ENCODE measurements at regions not wholly inside any gene's neighbourhood (a gene's known extent, or its start where the extent isn't known, plus 50 kb on each side); places are given as distances from the start of the nearest gene placed in this dataset.

DNA sequence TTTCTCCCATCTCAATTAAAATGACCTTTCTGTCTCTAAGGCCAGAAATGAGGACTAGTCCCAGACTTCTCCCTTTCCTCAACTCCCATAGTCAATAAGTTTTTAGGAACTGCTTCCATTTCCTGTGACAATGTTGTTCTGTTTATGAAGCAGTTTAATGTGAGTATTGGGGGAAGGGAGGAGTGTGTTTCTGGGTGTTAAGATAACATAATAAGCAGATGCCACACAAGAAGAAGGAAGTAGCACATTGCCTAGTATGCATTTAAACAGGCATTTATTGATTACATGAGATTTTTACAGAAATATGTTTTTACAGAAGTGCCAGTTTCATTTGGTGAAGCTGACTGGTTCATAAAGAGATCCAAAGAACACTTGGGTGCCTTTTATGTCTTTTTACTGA lies 65.6 kb upstream of the TNR start:
- TF ChIP-seq MAX (IDR thresholded peaks at IDR 0.05) (no peak), FOXM1 (IDR thresholded peaks at IDR 0.05; ENCODE audit: borderline replicate concordance, low read depth) (no peak), CEBPB (IDR thresholded peaks at IDR 0.05) (no peak), TAF1 (IDR thresholded peaks at IDR 0.05; ENCODE audit: low read depth) (no peak), YY1 (IDR thresholded peaks at IDR 0.05; ENCODE audit: low read depth) (no peak), TCF12 (IDR thresholded peaks at IDR 0.05; ENCODE audit: low read depth) (no peak), ZBTB7A (IDR thresholded peaks at IDR 0.05; ENCODE audit: low read depth) (no peak), EP300 (IDR thresholded peaks at IDR 0.05; ENCODE audit: borderline replicate concordance) (no peak), CREB1 (IDR thresholded peaks at IDR 0.05; ENCODE audit: low read depth) (no peak), NFIC (IDR thresholded peaks at IDR 0.05) (no peak), RAD21 (IDR thresholded peaks at IDR 0.05; ENCODE audit: low read depth) (no peak), EGR1 (IDR thresholded peaks at IDR 0.05) (no peak), TEAD4 (IDR thresholded peaks at IDR 0.05) (no peak)
- TF ChIP-seq, protein P1, sequence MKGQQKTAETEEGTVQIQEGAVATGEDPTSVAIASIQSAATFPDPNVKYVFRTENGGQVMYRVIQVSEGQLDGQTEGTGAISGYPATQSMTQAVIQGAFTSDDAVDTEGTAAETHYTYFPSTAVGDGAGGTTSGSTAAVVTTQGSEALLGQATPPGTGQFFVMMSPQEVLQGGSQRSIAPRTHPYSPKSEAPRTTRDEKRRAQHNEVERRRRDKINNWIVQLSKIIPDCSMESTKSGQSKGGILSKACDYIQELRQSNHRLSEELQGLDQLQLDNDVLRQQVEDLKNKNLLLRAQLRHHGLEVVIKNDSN (IDR thresholded peaks at IDR 0.05), result no peak
- TF ChIP-seq, protein P2, sequence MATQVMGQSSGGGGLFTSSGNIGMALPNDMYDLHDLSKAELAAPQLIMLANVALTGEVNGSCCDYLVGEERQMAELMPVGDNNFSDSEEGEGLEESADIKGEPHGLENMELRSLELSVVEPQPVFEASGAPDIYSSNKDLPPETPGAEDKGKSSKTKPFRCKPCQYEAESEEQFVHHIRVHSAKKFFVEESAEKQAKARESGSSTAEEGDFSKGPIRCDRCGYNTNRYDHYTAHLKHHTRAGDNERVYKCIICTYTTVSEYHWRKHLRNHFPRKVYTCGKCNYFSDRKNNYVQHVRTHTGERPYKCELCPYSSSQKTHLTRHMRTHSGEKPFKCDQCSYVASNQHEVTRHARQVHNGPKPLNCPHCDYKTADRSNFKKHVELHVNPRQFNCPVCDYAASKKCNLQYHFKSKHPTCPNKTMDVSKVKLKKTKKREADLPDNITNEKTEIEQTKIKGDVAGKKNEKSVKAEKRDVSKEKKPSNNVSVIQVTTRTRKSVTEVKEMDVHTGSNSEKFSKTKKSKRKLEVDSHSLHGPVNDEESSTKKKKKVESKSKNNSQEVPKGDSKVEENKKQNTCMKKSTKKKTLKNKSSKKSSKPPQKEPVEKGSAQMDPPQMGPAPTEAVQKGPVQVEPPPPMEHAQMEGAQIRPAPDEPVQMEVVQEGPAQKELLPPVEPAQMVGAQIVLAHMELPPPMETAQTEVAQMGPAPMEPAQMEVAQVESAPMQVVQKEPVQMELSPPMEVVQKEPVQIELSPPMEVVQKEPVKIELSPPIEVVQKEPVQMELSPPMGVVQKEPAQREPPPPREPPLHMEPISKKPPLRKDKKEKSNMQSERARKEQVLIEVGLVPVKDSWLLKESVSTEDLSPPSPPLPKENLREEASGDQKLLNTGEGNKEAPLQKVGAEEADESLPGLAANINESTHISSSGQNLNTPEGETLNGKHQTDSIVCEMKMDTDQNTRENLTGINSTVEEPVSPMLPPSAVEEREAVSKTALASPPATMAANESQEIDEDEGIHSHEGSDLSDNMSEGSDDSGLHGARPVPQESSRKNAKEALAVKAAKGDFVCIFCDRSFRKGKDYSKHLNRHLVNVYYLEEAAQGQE (IDR thresholded peaks at IDR 0.05; ENCODE audit: low read depth), result no peak

- TF ChIP-seq NFIC (IDR thresholded peaks at IDR 0.05), result no peak
- TF ChIP-seq EP300 (IDR thresholded peaks at IDR 0.05; ENCODE audit: borderline replicate concordance), result peak; percentile 29; the same call in 1 of the 2 replicates
- TF ChIP-seq TCF12 (IDR thresholded peaks at IDR 0.05; ENCODE audit: low read depth), result peak; percentile 51; the same call in 1 of the 2 replicates
These were observed 65.2 kb upstream of the TNR start for GRCh38 chr1:175808573-175808972.

DNA sequence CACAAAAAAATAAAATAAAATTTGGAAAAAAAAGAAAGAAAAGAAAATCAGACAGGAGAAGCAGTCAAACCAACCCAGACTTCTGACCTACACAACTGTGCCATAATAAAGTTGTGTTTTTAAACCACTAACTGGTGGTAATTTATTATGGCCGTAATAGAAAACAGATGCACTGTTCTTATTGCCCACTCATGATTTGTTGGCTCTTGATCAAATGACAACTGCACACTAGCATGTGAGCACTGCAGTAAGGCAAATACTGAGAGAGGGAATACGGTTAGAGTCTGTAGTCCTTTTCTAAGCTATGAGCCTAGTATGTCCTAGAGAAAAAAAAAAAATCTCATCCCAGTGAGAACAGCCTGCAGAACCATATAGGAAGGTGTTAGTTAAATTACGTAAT lies 61.2 kb upstream of the TNR start:
- TF ChIP-seq FOXM1 (IDR thresholded peaks at IDR 0.05; ENCODE audit: borderline replicate concordance, low read depth), result no peak
- TF ChIP-seq, protein P2 (IDR thresholded peaks at IDR 0.05; ENCODE audit: low read depth), result no peak
- no peak for TF ChIP-seq MAX (IDR thresholded peaks at IDR 0.05)
- TF ChIP-seq TAF1 (IDR thresholded peaks at IDR 0.05; ENCODE audit: low read depth), result no peak
- no peak for TF ChIP-seq EGR1 (IDR thresholded peaks at IDR 0.05)
- no peak for TF ChIP-seq TCF12 (IDR thresholded peaks at IDR 0.05; ENCODE audit: low read depth)
- no peak for TF ChIP-seq CREB1 (IDR thresholded peaks at IDR 0.05; ENCODE audit: low read depth)
- no peak for TF ChIP-seq RAD21 (IDR thresholded peaks at IDR 0.05; ENCODE audit: low read depth)
- TF ChIP-seq NFIC (IDR thresholded peaks at IDR 0.05), result no peak
- TF ChIP-seq, protein P1 (IDR thresholded peaks at IDR 0.05), result no peak
- TF ChIP-seq YY1 (IDR thresholded peaks at IDR 0.05; ENCODE audit: low read depth), result no peak
- TF ChIP-seq EP300 (IDR thresholded peaks at IDR 0.05; ENCODE audit: borderline replicate concordance), result no peak
- TF ChIP-seq CEBPB (IDR thresholded peaks at IDR 0.05), result no peak
- TF ChIP-seq ZBTB7A (IDR thresholded peaks at IDR 0.05; ENCODE audit: low read depth), result no peak
- TF ChIP-seq TEAD4 (IDR thresholded peaks at IDR 0.05), result no peak

GRCh38 chr1:175803413-175803812 lies 60.0 kb upstream of the TNR start:
- TF ChIP-seq CEBPB (IDR thresholded peaks at IDR 0.05) (no peak), FOXM1 (IDR thresholded peaks at IDR 0.05; ENCODE audit: borderline replicate concordance, low read depth) (no peak), CREB1 (IDR thresholded peaks at IDR 0.05; ENCODE audit: low read depth) (no peak), TEAD4 (IDR thresholded peaks at IDR 0.05) (no peak), RAD21 (IDR thresholded peaks at IDR 0.05; ENCODE audit: low read depth) (no peak), TCF12 (IDR thresholded peaks at IDR 0.05; ENCODE audit: low read depth) (no peak), YY1 (IDR thresholded peaks at IDR 0.05; ENCODE audit: low read depth) (no peak), EGR1 (IDR thresholded peaks at IDR 0.05) (no peak), NFIC (IDR thresholded peaks at IDR 0.05) (no peak), TAF1 (IDR thresholded peaks at IDR 0.05; ENCODE audit: low read depth) (no peak)
- TF ChIP-seq, protein P1 (IDR thresholded peaks at IDR 0.05), result no peak

DNA sequence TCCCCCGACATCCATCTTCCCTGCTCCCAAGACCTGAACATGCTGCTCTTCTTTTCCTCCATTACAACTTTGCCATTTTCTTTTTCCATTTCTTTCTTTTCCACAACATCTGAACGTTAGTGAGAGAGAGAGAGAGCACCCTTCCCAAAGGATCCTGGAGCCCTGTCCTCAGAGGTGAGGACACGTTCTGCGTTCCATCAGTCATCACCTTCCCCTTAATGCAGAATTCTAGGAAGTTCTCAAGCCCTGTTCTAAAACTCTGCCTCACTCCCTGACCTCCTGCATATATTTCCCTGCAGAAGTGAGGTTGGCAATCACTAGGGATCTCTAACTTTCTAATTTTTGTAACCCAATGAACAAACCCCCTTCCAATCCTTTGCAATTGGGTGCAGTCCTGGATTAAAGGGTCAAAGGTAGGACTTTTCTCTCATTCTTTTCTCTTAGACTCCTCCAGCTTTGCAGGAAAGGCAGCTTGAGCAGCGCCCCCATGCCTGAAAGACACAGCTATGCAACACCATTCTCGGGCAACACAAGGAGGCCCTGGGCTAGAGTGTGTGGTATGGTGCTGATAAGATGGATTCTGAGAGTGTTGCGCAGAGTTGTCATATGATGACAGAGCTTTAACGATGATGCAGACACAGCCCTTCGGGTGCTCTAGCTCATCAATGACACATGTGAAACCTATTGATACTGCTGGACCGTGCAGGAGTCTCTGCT lies 59.2 kb upstream of the TNR start:
- no peak for TF ChIP-seq FOXM1 (IDR thresholded peaks at IDR 0.05; ENCODE audit: borderline replicate concordance, low read depth)
- TF ChIP-seq TAF1 (IDR thresholded peaks at IDR 0.05; ENCODE audit: low read depth), result no peak
- no peak for TF ChIP-seq YY1 (IDR thresholded peaks at IDR 0.05; ENCODE audit: low read depth)
- no peak for TF ChIP-seq CREB1 (IDR thresholded peaks at IDR 0.05; ENCODE audit: low read depth)
- no peak for TF ChIP-seq MAX (IDR thresholded peaks at IDR 0.05)
- no peak for TF ChIP-seq ZBTB7A (IDR thresholded peaks at IDR 0.05; ENCODE audit: low read depth)
- TF ChIP-seq TEAD4 (IDR thresholded peaks at IDR 0.05), result no peak
- TF ChIP-seq EGR1 (IDR thresholded peaks at IDR 0.05), result no peak
- no peak for TF ChIP-seq RAD21 (IDR thresholded peaks at IDR 0.05; ENCODE audit: low read depth)
- no peak for TF ChIP-seq TCF12 (IDR thresholded peaks at IDR 0.05; ENCODE audit: low read depth)
- TF ChIP-seq NFIC (IDR thresholded peaks at IDR 0.05), result no peak
- no peak for TF ChIP-seq CEBPB (IDR thresholded peaks at IDR 0.05)
- TF ChIP-seq, protein P2 (IDR thresholded peaks at IDR 0.05; ENCODE audit: low read depth), result no peak
- TF ChIP-seq, protein P1 (IDR thresholded peaks at IDR 0.05), result no peak

Measured in Ishikawa (cell line).